Spinal cord (tissue), 9 donors: ENCODE measurements at regions not wholly inside any gene's neighbourhood (a gene's known extent, or its start where the extent isn't known, plus 50 kb on each side); places are given as distances from the start of the nearest gene placed in this dataset.

Experiments
- DNase-seq, 6 donors: peaks; one replicate each; pipeline versions ENCODE4 v3.0.0 to v3.0.0-alpha.2; 2013 to 2015; ENCODE audit warnings: low spot score in 6 of 6, low read depth in 4 of 6
- H3K27ac ChIP-seq: one replicate; pipeline ENCODE4 v1.5.1; 2013; ENCODE audit warnings: low read depth, low read length, control low read depth
- H3K27me3 ChIP-seq: one replicate; pipeline ENCODE4 v1.6.1; 2013; ENCODE audit warnings: low read length; ENCODE audit not compliant: control insufficient read depth, insufficient read depth
- H3K36me3 ChIP-seq: one replicate; pipeline ENCODE4 v1.6.1; 2013; ENCODE audit warnings: low read length; ENCODE audit not compliant: control insufficient read depth, insufficient read depth
- H3K4me1 ChIP-seq: one replicate; pipeline ENCODE4 v1.6.1; 2013; ENCODE audit warnings: low read length; ENCODE audit not compliant: control insufficient read depth, insufficient read depth
- H3K4me3 ChIP-seq: one replicate; pipeline ENCODE4 v1.5.1; 2013; ENCODE audit warnings: low read depth, low read length, control low read depth
- H3K9me3 ChIP-seq: one replicate; pipeline ENCODE4 v1.6.1; 2013; ENCODE audit warnings: low read length; ENCODE audit not compliant: control insufficient read depth, insufficient read depth
- WGBS: methylation state at CpG from one replicate; pipeline ENCODE4 v1.1.5; 2013; ENCODE audit warnings: missing lambda C conversion rate; ENCODE audit not compliant: insufficient coverage; 5-methylcytosine and 5-hydroxymethylcytosine counted together
- donor health status: healthy.

GRCh38 chr17:53149316-53149715 is 673.4 kb upstream of the KIF2B start:
- Histone ChIP-seq H3K9me3 (no peaks in the 10 kb centered on the region), H3K27me3 (no peaks in the 10 kb centered on the region), H3K4me1 (no peaks in the 10 kb centered on the region), H3K36me3 (no peaks in the 10 kb centered on the region), H3K27ac (no peak overlapping the region), H3K4me3 (no peak overlapping the region)
- WGBS = 90% methylated on average over 2 of the region's 3 CpGs
- no peak for DNase-seq

GRCh38 chr17:53148058-53148457 is 674.7 kb upstream of the KIF2B start:
- no peak overlapping the region for H3K4me3 ChIP-seq
- 83% methylated on average over 1 of the region's 1 CpG for WGBS
- H3K4me1 ChIP-seq = no peaks in the 10 kb centered on the region
- H3K27ac ChIP-seq = no peak overlapping the region
- H3K9me3 ChIP-seq = no peaks in the 10 kb centered on the region
- H3K27me3 ChIP-seq = no peaks in the 10 kb centered on the region
- no peak for DNase-seq
- H3K36me3 ChIP-seq = no peaks in the 10 kb centered on the region

DNA sequence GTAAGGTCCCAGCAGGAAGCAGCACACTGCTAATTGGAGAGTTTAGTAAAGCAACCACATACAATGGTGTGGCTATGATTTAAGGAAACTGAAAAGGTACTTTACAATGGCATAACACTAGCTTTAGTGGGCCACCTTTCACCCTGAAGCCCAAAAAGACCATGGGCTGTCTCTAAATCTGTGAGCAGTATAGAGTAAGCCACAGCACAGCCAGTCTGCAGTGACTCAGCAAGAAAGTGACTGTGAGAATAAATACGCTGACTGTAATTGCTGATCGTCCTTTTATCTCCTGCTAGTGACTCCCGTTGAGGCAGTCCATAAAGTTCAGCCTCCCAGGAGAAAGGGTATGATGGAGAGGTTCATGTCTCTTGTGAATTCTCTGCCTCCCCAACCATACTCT is 679.8 kb upstream of the KIF2B start:
- Histone ChIP-seq H3K27ac (no peak overlapping the region), H3K9me3 (no peaks in the 10 kb centered on the region), H3K4me3 (no peak overlapping the region), H3K27me3 (no peaks in the 10 kb centered on the region), H3K4me1 (no peaks in the 10 kb centered on the region), H3K36me3 (no peaks in the 10 kb centered on the region)
- WGBS = no CpG with 5 or more reads among the region's 3 CpGs
- DNase-seq = no peak

- Histone ChIP-seq H3K36me3 (no peaks in the 10 kb centered on the region), H3K27ac (no peak overlapping the region), H3K9me3 (no peaks in the 10 kb centered on the region), H3K27me3 (no peaks in the 10 kb centered on the region), H3K4me1 (no peaks in the 10 kb centered on the region), H3K4me3 (no peak overlapping the region)
- WGBS = 94% methylated on average over 1 of the region's 3 CpGs
- no peak for DNase-seq
Measured at GRCh38 chr17:53141731-53142130, 681.0 kb upstream of the KIF2B start.

DNA sequence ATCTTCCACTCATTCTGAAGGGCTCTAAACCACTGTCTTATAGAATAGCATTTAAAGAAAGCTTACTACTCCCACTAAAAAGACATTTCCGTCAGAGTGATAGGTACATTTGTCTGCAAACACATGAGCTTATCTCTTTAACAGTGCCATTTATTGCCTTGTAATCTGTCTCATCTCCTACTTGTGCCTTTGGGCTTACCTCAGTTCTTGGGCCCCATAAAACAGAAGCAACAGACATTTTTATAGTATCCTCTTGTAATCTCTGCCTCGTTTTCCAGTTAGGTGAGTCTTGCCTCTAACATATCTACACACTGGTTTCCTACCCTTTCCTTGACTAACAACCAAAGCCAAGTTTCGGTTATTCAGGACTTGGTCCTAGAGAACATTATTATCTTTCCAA is 681.4 kb upstream of the KIF2B start:
- no peaks in the 10 kb centered on the region for H3K4me1 ChIP-seq
- DNase-seq = no peak
- no peaks in the 10 kb centered on the region for H3K27me3 ChIP-seq
- WGBS = 43% methylated on average over 2 of the region's 3 CpGs
- no peaks in the 10 kb centered on the region for H3K36me3 ChIP-seq
- H3K27ac ChIP-seq = no peak overlapping the region
- H3K4me3 ChIP-seq = no peak overlapping the region
- no peaks in the 10 kb centered on the region for H3K9me3 ChIP-seq

GRCh38 chr17:53137869-53138268 is 684.9 kb upstream of the KIF2B start:
- H3K27me3 ChIP-seq = no peaks in the 10 kb centered on the region
- H3K4me3 ChIP-seq = no peak overlapping the region
- no peaks in the 10 kb centered on the region for H3K36me3 ChIP-seq
- no peak overlapping the region for H3K27ac ChIP-seq
- no peaks in the 10 kb centered on the region for H3K4me1 ChIP-seq
- no peaks in the 10 kb centered on the region for H3K9me3 ChIP-seq
- DNase-seq = peak in 2 of 6 donors; percentile 45 to 64

DNA sequence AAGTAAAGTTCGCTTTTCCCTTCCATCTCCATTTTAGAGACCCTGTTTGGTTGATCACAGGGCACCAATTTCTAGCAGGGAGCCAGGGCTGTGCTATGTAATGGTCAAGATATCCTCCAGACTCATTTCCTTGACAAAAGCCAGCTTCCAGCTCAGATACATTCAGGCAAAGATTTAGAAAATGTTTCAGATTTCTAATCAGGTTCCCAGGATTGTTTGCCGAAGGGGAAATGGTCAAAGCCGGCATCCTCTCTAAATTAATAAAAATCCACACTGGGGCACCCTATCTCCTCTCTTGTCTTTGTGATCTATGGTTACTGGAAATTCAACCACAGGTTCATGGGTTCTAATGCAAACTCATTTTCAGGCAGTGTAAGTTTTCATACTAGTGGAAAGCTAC is 686.8 kb upstream of the KIF2B start:
- no peak for DNase-seq
- H3K4me3 ChIP-seq = no peak overlapping the region
- no peaks in the 10 kb centered on the region for H3K36me3 ChIP-seq
- no peak overlapping the region for H3K27ac ChIP-seq
- no CpG with 5 or more reads among the region's 3 CpGs for WGBS
- H3K9me3 ChIP-seq = no peaks in the 10 kb centered on the region
- no peaks in the 10 kb centered on the region for H3K4me1 ChIP-seq
- H3K27me3 ChIP-seq = no peaks in the 10 kb centered on the region

DNA sequence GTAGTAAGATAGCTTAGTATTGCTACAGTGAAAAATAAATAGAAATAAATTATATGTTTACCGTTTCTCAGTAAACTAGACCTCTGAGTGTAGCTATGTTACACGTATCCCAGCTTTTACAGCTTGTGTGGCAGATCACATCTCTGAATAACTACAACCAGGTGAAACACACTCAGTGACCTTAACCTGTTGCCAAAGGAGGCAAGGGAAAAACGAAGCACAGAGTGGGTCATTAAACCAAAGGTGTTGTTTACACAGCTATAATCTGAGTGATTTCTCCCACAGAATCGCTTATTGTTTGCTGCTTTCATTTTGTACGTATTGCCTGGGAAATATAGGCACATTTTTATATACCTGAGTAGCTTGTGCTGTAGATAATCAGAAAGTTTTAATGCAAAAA is 688.2 kb upstream of the KIF2B start:
- Histone ChIP-seq H3K36me3 (no peaks in the 10 kb centered on the region), H3K9me3 (no peaks in the 10 kb centered on the region), H3K4me1 (no peaks in the 10 kb centered on the region), H3K4me3 (no peak overlapping the region), H3K27ac (no peak overlapping the region), H3K27me3 (no peaks in the 10 kb centered on the region)
- DNase-seq = no peak
- WGBS = 76% methylated on average over 5 of the region's 5 CpGs

DNA sequence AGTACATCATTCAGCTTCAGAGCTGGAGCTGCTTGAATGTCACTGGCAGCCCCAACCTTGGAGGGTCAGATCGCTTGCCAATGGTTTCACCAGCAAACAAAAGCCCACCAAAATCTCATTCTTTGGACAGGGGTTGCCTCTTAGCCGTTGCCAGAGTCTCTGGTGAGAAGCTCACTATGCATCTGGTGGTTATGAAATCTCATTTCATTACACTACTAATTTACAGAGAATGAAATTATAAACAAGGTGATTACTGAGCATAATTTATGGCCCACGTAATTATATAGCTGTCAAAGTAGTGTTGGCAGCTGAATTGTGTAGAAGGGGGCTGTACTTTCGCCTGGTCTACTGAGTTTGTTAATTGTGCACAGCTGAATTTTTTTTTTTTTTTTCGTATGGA is 688.9 kb upstream of the KIF2B start:
- 24% methylated on average over 2 of the region's 5 CpGs for WGBS
- H3K27me3 ChIP-seq = no peaks in the 10 kb centered on the region
- H3K36me3 ChIP-seq = no peaks in the 10 kb centered on the region
- H3K4me1 ChIP-seq = no peaks in the 10 kb centered on the region
- no peaks in the 10 kb centered on the region for H3K9me3 ChIP-seq
- no peak overlapping the region for H3K27ac ChIP-seq
- no peak overlapping the region for H3K4me3 ChIP-seq
- peak in 2 of 6 donors; percentile 64 to 75 for DNase-seq

DNA sequence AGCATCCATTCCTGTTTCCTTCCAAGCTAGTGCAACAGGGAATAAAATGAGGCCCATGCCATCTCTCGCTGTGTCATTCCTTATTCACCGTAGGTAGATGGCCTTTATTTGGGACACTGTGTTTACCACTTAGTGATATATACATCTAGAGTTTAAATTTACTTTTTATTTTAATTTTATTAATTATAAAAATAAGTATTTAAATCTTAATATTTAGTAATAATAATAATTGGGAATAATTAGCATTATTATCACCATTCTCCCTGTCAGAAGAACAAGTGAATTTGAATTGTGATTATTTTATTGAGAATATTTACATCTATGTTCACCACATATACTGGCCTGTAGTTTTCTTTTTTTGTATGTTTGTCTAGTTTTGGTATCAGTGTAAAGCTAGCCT is 692.9 kb upstream of the KIF2B start:
- no peak overlapping the region for H3K4me3 ChIP-seq
- no peaks in the 10 kb centered on the region for H3K9me3 ChIP-seq
- no peaks in the 10 kb centered on the region for H3K4me1 ChIP-seq
- no peak overlapping the region for H3K27ac ChIP-seq
- no CpG with 5 or more reads among the region's 2 CpGs for WGBS
- DNase-seq = no peak
- no peaks in the 10 kb centered on the region for H3K36me3 ChIP-seq
- no peaks in the 10 kb centered on the region for H3K27me3 ChIP-seq
